Stimulated activated CD8-positive, alpha-beta memory T cell treated with anti-CD3 and anti-CD28 coated beads, Interleukin-7, amount 100 ng/mL, for 48 hours (primary cell): ENCODE measurements at regions not wholly inside any gene's neighbourhood (a gene's known extent, or its start where the extent isn't known, plus 50 kb on each side); places are given as distances from the start of the nearest gene placed in this dataset.
"Not testable (repeated sequence)": the region's sequence is repeated elsewhere in the genome, so short reads cannot be mapped to it uniquely, and the experiment has no call there.

Experiments used
- DNase-seq, 2 donors: peaks; one replicate each; pipeline ENCODE4 v3.0.0-alpha.2; 2020; ENCODE audit warnings: low read depth in 1 of 2; ENCODE audit errors: extremely low read depth in 1 of 2

GRCh38 chr6:90892271-90892670 lies 305.4 kb upstream of the MAP3K7 start:
- DNase-seq: no peak

GRCh38 chr6:90891355-90891754 lies 304.5 kb upstream of the MAP3K7 start:
- DNase-seq: no peak

- no peak for DNase-seq
Measured at GRCh38 chr6:90890683-90891330, 303.9 kb upstream of the MAP3K7 start.

GRCh38 chr6:90887764-90888163 lies 300.9 kb upstream of the MAP3K7 start:
- no peak for DNase-seq

GRCh38 chr6:90885611-90886056 lies 298.8 kb upstream of the MAP3K7 start:
- no peak for DNase-seq

GRCh38 chr6:90885137-90885536 lies 298.3 kb upstream of the MAP3K7 start:
- DNase-seq: not testable (repeated sequence)

- no peak for DNase-seq
Measured at GRCh38 chr6:90877616-90878015, 290.7 kb upstream of the MAP3K7 start.

- DNase-seq: no peak
Measured at GRCh38 chr6:90874931-90875330, 288.1 kb upstream of the MAP3K7 start.

GRCh38 chr6:90872981-90873380 lies 286.1 kb upstream of the MAP3K7 start:
- DNase-seq: no peak

- no peak for DNase-seq
Measured at GRCh38 chr6:90870561-90870960, 283.7 kb upstream of the MAP3K7 start.

- no peak for DNase-seq
Measured at GRCh38 chr6:90868656-90869055, 281.8 kb upstream of the MAP3K7 start.

GRCh38 chr6:90868256-90868655 lies 281.4 kb upstream of the MAP3K7 start:
- no peak for DNase-seq

GRCh38 chr6:90865513-90865912 lies 278.6 kb upstream of the MAP3K7 start:
- DNase-seq: no peak

GRCh38 chr6:90863043-90863442 lies 276.2 kb upstream of the MAP3K7 start:
- no peak for DNase-seq

GRCh38 chr6:90860822-90861601 lies 274.1 kb upstream of the MAP3K7 start:
- no peak for DNase-seq

- no peak for DNase-seq
Measured at GRCh38 chr6:90859612-90860011, 272.7 kb upstream of the MAP3K7 start.

- no peak for DNase-seq
Measured at GRCh38 chr6:90859056-90859455, 272.2 kb upstream of the MAP3K7 start.

- no peak for DNase-seq
Measured at GRCh38 chr6:90849686-90850085, 262.8 kb upstream of the MAP3K7 start.

- no peak for DNase-seq
Measured at GRCh38 chr6:90846824-90847223, 260.0 kb upstream of the MAP3K7 start.

- no peak for DNase-seq
Measured at GRCh38 chr6:90835596-90836212, 248.8 kb upstream of the MAP3K7 start.

GRCh38 chr6:90829311-90829710 lies 242.4 kb upstream of the MAP3K7 start:
- no peak for DNase-seq

- no peak for DNase-seq
Measured at GRCh38 chr6:90820436-90820835, 233.6 kb upstream of the MAP3K7 start.
